NCI-H1417 (cell line): ENCODE measurements at regions not wholly inside any gene's neighbourhood (a gene's known extent, or its start where the extent isn't known, plus 50 kb on each side); places are given as distances from the start of the nearest gene placed in this dataset.

ENCODE experiments used
- DNase-seq, 3 experiments: peaks; one replicate each; lab custom pipeline; 2025; lab: John Stamatoyannopoulos, UW

DNA sequence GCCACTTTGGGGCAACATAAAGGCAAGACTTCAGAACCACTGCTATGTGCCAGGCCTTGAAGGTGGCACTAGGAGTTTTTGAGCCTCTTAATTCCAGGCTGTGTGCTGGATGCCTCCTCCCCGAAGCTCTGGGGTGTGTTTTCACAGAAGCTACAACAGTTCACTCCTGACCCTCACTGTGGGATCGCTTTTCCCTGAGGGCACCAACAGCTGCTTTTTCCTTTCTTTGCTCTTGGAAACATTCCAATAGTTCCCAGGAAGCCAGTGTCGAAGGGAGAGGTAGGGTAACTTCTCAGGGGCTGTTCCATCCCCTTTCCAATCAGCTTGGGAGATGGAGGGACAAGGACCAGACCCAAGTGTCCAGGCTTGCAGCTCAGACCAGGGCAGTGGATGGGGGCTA, 153.4 kb downstream of the C1orf94 start:
- DNase-seq = peak in 1 of 3 experiments; percentile 6

DNA sequence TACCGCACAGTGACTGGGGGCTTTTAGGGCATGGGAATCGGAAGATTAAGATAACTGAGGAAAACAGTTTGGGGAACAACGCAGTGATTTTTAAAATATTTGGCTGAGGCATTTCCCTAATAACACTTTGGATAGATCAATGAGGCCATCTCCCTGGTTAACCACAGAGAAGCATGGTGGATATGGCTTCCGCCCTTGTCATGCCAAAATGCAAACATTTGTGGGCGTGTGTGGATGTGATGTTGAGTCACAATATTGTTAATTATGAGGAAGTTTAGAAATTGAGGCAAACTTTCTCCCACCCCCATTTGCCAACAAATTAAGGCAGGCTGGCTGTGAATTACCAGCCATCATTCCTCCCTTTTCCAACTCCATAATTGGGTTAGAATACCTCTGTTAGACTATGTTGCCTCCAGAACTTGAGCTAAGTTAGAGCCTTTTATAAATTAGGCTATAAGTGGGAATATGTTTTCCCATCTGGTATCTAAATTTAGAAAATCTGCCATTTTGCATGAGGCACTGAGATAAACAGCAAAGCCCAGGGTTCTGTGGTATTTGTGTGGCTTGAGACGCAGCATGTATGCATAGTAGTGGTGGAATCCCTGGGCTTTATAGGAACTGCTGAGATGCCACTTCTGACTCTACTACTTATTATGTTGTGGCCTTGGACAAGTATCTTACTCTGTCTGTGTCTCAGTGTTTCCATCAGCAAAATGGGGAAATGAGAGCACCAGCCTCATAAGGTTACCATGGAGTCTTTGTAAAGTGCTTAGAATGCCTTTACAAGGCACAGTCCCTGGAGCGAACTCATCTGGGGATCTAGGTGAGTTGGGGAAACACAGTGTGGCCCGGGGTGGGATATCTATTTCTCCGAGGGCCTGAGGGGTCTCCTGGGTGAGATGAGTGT, 154.6 kb downstream of the C1orf94 start:
- no peak for DNase-seq

DNA sequence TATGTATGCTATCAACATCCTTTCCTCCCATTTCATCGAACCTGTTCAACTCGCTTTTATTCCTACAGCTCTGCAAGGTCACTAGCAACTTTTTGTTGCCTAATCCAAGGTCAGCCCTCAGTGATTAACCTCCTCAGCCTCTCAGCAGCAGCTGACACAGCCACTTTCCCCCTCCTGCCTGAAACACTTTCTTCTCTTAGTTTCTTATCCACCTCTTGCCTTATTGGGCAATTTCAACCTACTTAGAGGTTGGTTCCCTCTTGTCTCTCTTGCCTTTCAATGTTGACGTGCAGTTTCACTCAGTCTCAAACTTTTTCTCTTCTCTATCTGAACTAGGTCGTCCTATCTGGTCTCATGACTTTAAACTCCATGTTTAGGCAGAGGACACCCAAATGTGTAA, 156.3 kb downstream of the C1orf94 start:
- no peak for DNase-seq

DNA sequence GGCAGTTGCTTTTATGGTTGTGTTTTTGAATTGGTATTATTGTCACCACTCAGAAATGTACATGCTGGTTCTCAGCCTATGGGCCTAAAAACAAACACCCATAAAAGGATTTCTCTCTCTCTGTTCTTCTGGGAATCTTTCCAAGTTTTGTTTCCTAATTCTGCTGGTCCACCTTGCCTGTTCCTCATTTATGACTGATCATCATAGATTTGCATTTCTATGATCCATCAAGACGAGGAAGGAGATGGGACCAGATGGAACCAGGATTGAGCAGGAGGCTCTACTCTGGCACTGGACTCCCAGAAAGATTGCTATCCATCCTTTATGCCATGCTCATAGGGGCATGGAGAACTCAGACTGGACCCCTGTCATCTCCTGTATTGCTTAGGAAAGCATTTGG, 162.2 kb downstream of the C1orf94 start:
- no peak for DNase-seq

DNA sequence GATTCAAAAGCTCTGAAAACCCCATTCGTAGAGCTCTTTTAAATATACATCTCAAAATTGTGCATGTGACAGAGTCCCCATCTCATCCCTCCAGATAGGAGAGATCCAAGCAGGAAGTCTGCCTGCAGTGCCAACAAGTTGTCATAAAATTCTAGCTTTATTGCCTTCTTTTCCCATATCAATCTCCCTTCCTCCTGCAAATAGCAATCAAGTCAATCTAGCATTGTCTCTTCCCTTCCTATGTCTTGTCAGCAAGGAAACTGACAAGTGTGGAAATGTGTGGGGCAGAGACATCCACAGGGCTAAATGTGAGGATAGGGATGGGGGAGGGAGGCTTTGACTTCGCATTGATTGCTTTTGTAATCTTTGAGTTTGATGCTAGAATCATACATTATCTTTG, 165.2 kb downstream of the C1orf94 start:
- DNase-seq = no peak

DNA sequence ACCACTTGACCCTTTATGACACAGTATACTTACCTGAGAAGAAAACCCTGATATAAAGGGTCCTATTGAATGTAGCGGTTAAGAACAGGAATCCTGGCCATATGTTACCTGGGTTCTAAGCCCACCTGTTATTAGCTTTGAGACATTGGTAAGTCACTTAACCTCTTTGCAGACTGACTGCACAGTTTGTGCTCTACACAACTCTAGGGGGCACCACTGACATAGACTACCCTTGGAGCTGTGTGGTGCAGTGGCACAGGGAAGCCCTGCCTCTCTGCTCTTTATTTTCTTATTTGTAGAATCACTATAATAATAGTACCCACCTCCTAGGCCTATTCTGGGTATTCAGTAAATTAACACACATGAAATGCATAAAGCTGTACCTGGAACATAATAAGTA, 165.6 kb downstream of the C1orf94 start:
- peak in 1 of 3 experiments; percentile 5 for DNase-seq

DNA sequence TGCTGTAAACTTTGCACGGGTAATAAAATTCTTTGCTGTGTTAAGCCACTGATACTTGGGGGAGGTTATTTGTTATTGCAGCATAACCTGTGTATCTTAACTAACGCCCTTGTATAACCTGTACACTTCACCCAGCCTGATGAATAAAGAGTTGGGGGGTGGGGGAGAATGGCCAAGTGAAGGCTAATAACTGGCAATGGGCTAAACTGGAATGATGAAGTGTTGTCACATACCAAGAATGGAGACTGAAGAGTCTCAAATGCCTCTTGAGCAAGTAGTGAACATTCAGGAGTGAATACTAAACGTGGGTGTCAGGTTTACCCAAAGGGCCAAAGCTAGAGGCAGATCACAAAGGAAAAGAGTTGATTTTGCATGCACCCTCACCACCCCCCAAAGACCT, 169.4 kb downstream of the C1orf94 start:
- DNase-seq = no peak

DNA sequence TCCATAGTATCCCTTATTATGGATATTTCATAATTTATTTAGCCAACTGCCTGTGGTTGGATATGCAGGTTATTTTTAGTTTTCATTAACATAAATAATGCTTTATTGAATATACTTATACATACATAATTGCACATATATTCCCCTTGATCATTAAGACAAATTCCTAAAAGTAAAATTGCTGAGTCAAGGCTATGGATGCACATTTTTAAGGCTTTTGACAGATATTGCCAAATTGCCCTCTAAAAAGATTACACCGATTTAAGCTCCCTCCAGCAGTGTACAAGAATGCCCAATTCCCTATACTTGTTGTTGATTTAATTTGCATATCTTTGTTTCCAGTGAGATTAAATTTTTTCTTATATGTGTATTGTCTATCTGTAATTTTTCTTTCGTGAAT, 176.7 kb downstream of the C1orf94 start:
- no peak for DNase-seq

DNA sequence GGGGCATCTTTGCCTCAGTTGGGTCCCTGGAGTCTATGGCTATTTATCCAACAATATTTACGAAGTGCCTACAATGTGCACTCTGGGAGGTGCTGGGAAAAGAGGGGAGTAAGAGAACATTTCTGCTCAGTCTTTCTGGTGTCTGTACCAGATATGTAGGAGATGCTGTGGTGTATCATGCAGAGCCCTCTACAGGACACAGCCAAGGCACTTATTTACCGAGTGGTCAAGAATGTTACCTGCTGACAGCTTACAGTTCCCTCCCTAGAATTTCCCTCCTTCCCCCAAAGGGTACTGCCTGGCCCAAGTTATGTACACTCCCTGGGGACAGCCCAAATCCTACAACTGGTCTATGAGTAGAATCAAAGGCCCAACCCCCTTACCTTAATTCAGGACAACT, 177.7 kb downstream of the C1orf94 start:
- no peak for DNase-seq

DNA sequence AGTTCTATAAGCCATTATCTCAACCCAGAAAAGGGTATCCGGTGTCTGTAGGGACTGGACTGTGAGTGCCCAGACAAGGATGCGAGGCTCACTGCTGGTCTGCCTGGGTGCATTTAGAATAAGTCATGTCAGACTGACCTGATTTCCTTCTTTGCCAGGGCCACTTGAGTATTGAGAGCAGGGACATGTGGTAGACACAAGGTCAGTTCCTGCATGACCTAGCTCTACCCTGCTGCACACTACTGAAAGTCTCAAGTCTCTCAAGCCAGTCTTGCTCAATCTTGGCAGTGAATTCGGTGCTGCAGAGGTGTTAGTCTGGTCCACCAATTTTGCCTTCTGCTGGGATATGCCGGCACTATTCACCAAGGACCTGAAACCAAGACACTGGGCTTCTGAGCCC, 180.1 kb downstream of the C1orf94 start:
- DNase-seq = no peak

DNA sequence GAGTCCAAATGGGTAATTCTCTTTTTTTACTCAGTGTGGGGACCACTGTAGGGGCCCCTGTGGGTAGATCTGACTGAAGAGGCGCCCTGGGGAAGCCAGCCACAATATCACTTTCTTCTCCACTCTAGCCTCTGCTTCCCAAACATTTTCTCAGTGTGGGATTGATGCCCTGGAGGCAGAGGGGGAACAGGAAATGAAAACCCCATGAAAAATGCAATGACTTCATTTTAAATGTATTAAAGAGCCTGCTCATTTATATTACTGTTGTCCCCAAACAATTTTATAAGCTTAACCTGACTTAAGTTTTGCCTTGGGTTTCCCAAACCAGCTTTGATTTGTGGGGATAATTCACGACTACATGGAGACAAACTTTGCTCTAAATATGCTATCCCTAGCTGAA, 181.9 kb downstream of the C1orf94 start:
- no peak for DNase-seq

DNA sequence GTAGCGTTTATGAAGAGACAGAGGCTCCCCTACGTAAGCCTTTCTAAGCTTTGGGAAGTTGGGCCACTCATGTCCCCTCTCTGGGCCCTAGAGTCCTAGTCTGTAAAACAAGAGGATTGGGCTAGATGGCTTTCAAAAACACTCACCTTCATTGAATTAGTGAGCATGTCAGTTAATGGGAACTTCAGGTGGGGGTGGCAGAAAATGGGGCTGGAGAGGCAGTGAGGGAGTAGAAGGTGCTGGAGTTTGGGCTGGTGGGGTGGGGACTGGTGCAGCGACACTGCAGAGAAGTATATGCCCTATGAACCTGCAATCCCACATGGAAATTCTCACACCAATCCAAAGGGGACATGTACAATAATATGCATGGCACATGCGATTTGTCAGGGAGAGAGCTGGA, 182.7 kb downstream of the C1orf94 start:
- DNase-seq = no peak

DNA sequence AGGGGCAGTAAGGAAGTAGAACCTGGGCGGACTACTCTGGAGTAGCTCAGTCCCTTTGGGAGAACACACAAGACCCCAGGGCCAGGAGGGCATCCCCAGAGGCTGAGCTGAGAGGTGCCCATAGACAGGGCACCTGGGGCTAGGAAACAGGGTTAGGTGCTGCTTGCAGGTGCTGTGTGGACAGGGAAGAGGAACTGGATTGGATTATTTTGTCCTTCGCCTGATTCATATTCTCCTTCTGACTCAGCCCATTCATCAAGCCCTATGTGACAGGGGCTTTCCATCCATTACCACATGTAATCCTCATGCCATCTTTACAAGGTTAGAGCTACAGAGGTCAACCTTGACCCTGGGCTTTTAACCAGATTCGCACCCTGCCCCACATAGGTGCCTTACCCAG, 183.9 kb downstream of the C1orf94 start:
- DNase-seq = no peak

DNA sequence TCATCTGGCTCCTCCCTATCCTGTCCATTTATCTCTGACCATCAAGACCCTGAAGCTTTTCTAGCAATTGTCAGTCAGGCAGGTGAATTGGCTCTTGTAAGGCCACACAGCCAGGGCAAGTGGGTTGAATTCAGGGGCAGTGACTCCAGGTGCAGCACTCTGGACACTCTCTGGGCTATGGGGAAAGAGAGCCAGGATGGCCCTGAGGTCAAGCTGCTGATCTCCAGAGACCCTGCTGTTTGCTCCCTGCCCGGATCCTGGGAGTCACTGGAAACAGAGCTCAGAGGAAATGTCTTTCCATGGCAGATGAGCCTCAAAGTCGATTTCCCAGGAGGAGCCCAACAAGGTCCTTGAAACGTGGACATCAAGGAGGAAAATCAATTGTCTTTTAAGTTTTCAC, 184.4 kb downstream of the C1orf94 start:
- no peak for DNase-seq

DNA sequence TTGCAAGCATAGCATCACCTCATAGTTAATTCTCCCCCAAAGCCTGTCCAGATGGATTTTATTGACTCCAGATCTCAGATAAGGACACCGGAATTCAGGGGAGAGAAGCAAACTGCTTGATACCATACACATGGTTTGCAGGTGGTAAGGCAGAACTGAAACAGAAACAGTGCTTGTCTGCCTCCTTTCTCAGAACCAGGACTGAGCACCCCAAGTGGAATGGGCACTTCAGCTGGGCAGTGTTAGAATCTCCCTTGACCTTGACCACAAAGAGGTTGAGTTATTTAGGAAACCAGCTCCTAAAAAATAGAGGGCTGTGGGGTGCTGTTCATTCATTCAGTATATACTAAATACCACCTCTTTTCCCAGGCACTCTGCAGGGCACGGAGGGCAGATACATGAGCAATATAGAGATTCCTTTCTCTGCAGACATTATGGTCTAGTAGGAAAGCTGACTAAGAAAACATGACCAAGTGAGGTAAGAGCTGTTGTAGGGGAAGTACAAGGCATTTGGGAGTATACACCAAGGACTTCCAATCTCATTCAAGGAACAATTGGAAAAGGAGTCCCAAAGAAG, 185.2 kb downstream of the C1orf94 start:
- no peak for DNase-seq

DNA sequence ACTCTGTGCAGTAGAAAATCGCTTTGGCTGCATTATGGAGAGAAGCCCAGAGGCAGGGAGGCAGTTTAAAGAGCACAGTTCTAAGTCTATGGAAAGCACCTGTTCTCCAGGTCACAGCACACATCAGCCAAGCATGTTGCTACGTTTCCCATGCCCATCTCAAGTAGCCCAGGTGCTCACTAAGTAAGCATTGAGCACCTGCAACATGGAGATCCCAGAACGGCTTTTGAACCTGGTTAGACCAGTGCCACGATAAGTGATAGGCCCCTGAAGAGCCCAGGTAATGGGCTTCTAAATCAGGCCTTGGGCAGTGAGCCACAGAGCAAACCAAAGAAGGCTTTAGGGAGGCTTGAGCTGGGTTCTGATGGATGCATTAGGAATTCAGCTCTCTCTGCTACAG, 186.2 kb downstream of the C1orf94 start:
- peak in 2 of 3 experiments; percentile 30 to 77 for DNase-seq

DNA sequence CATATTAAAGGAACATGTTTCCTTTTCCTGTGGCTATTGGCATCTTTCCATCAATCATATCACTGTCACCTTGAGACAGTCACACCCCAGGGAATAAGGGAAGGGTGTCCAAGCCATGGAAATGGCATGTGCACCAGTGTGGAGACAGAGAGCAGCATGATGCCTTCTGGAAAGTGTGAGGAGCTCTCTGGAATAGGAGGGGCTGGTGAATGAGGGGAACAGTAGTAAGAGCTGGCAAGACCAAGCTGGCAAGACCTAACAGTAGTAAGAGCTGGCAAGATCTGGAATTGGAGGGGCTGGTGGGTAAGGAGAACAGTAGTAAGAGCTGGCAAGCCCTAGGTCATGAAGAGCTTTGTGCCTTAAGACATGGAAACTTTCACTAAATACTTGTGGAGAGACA, 186.7 kb downstream of the C1orf94 start:
- no peak for DNase-seq

DNA sequence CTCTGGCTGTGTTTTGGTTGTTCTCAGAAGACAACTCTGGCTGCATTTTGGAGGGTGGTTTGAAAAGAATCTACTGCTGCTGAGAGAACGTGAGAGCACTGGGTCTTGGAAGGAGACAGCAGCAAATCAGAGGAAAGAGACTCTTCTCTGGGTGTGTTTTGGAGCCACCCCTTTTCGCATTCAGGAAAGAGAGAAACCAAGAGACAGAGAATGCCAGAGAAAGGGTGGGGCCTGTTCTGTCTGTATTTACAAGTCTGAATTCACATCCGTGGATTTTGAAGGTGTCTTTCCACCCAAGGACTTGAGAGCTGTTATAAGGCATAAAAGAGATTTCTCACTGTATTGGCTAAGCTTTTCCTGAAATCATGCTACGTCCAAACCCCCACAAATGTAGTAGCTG, 187.2 kb downstream of the C1orf94 start:
- no peak for DNase-seq

DNA sequence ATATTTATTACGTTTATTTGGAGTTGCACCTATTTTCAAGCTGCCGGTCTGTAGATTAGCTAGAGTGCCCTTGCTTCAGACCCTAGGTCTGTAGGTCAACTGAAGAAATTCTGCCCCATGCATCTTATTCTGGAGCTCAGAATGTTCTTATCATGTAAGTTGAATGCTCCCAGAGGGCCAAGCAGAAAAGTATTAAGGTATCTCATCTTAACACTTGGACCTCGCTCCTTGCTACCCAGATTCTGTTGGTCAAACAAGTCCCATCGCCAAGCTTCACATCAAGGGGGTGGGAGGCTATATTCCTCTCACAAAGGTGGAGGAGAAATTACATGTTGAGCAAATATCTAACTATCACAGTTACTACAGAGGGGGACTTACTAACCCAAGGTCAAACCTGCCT, 187.7 kb downstream of the C1orf94 start:
- DNase-seq = no peak

DNA sequence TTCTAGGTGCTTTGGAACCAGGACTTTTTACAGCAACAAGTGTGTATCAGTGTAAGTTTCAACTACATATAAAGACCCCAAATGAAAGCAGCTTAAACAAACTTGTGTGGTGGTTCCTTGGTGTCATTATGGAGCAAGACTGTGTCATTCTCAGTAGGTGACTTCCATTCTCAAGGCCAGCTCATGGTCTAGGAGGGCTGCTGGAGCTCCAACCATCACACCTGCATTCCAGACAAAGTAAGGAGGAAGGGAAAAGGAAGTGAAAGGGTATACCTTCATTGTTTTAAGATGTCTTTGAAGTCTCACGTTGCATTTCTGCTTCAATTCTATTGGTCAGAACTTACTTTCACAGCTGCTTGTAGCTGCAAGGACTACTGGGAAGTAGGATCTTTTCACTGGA, 188.6 kb downstream of the C1orf94 start:
- no peak for DNase-seq

DNA sequence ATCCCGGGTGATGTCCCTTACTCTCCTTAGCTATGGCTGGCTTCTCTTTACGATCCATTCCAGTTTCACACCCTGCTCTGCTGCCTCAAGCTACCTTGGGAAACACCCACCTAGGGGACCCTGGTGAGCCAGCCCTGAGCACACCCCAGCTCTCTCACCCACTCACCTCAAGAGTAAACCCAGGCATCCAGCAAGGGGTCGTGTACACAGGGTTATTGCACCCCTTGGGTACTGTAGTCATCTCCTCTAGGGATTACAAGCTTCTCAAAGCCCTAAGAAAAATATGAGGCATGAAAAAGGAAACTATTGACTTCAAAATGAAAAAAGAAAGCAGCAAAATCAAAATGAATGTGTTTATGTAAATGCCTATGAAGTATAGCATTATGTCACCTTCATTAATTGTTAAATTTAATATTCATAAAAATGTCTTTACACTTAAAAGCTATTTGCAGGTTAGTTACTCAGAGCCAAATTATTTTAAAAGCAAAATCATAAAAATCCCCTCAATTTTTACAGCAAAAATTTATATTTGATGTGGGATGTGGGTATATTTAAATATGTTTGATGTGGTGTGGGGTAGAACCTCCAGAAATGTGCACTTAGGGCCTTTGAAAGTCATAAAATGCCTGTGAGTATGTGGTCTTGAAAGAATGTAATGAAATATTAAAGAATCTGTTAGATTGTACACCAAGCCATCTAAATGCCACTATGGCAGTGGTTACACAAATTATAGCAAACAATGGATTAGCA, 190.3 kb downstream of the C1orf94 start:
- no peak for DNase-seq

DNA sequence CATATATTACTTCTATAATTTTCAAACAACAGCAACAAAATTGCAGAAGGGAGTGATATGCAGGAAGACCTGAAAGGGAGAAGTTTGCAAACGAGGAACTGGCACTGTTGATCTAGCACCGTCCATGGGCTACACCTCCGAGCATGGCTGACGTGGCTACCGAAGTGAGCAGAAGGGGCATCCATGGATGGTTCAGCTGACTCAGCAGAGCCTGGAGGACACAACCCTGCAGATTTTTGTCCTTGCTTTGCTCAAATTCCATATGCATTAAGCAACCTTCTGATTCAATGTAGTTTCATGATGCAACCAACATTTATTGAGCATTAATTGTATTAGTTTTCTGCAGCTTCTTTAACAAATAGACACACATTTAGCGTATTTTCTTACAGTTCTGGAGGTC, 191.2 kb downstream of the C1orf94 start:
- DNase-seq = no peak
